Type B pancreatic cell (in vitro differentiated cells): ENCODE measurements at regions not wholly inside any gene's neighbourhood (a gene's known extent, or its start where the extent isn't known, plus 50 kb on each side); places are given as distances from the start of the nearest gene placed in this dataset.
"Not testable (repeated sequence)": the region's sequence is repeated elsewhere in the genome, so short reads cannot be mapped to it uniquely, and the experiment has no call there.

ENCODE experiments used
- DNase-seq: peaks from one replicate; pipeline ENCODE4 v3.0.0; 2021; ENCODE audit warnings: mixed read lengths; ENCODE audit not compliant: unreplicated experiment; ENCODE audit errors: extremely low spot score
- H3K27ac Mint-ChIP-seq: 2 replicates; pipeline ENCODE4 v1.8.0; 2021; ENCODE audit warnings: mild to moderate bottlenecking, mixed read lengths
- H3K27me3 Mint-ChIP-seq: 2 replicates; pipeline ENCODE4 v1.8.0; 2021; ENCODE audit warnings: mixed read lengths
- H3K36me3 Mint-ChIP-seq: 2 replicates; pipeline ENCODE4 v1.8.0; 2021; ENCODE audit warnings: mixed read lengths
- H3K4me1 Mint-ChIP-seq: one replicate; pipeline ENCODE4 v1.8.0; 2021; ENCODE audit warnings: mixed read lengths; ENCODE audit not compliant: unreplicated experiment
- H3K4me3 Mint-ChIP-seq: 2 replicates; pipeline ENCODE4 v1.8.0; 2021; ENCODE audit warnings: mild to moderate bottlenecking, mixed read lengths
- H3K9me3 Mint-ChIP-seq: 2 replicates; pipeline ENCODE4 v1.8.0; 2021; ENCODE audit warnings: mixed read lengths
- CTCF ChIP-seq: fragments of 200-600 bp; sonication (generic); conservative IDR thresholded peaks from 2 replicates; pipeline ENCODE4 v1.5.0; 2021; ENCODE audit warnings: antibody characterized with exemption, mild to moderate bottlenecking

- Mint-ChIP-seq H3K27me3 (peaks cover 75% of the 10 kb centered on the region), H3K9me3 (peaks cover 7% of the 10 kb centered on the region), H3K4me1 (no peaks in the 10 kb centered on the region), H3K36me3 (no peaks in the 10 kb centered on the region), H3K27ac (no peak overlapping the region), H3K4me3 (peak overlapping the region; percentile 70)
- DNase-seq: no peak
- TF ChIP-seq CTCF: no peak
These were observed 50.5 kb upstream of the TUBA3D start for GRCh38 chr2:131425231-131425941.

- not testable (repeated sequence) for H3K36me3 Mint-ChIP-seq, H3K9me3 Mint-ChIP-seq, DNase-seq, H3K27ac Mint-ChIP-seq, H3K4me1 Mint-ChIP-seq
- Mint-ChIP-seq H3K27me3 (peaks cover 74% of the 10 kb centered on the region), H3K4me3 (peak overlapping the region; percentile 80)
These were observed 51.3 kb upstream of the TUBA3D start for GRCh38 chr2:131424605-131425114.

GRCh38 chr2:131420751-131421150 lies 55.2 kb upstream of the TUBA3D start:
- not testable (repeated sequence) for H3K4me3 Mint-ChIP-seq, H3K36me3 Mint-ChIP-seq, H3K27ac Mint-ChIP-seq, H3K4me1 Mint-ChIP-seq, H3K9me3 Mint-ChIP-seq, DNase-seq
- H3K27me3 Mint-ChIP-seq: peaks cover 60% of the 10 kb centered on the region

GRCh38 chr2:131419441-131419840 lies 55.5 kb upstream of the RAB6D start:
- no peak for TF ChIP-seq CTCF
- H3K36me3 Mint-ChIP-seq: no peaks in the 10 kb centered on the region

GRCh38 chr2:131418625-131419024 lies 54.7 kb upstream of the RAB6D start:
- no peak for DNase-seq
- Mint-ChIP-seq H3K27ac (no peak overlapping the region), H3K27me3 (peaks cover 52% of the 10 kb centered on the region), H3K4me3 (no peak overlapping the region), H3K36me3 (no peaks in the 10 kb centered on the region), H3K9me3 (no peaks in the 10 kb centered on the region), H3K4me1 (no peaks in the 10 kb centered on the region)
- TF ChIP-seq CTCF: no peak

More at GRCh38 chr2:131419441-131419840, 55.5 kb upstream of the RAB6D start:
- no peak overlapping the region for H3K27ac Mint-ChIP-seq
- no peaks in the 10 kb centered on the region for H3K4me1 Mint-ChIP-seq
- peaks cover 60% of the 10 kb centered on the region for H3K27me3 Mint-ChIP-seq
- no peak overlapping the region for H3K4me3 Mint-ChIP-seq
- H3K9me3 Mint-ChIP-seq: peaks cover 7% of the 10 kb centered on the region
- no peak for DNase-seq

GRCh38 chr2:131417886-131418285 lies 53.9 kb upstream of the RAB6D start:
- TF ChIP-seq CTCF: no peak
- H3K9me3 Mint-ChIP-seq: no peaks in the 10 kb centered on the region
- peaks cover 5% of the 10 kb centered on the region for H3K4me1 Mint-ChIP-seq
- H3K27me3 Mint-ChIP-seq: peaks cover 49% of the 10 kb centered on the region
- H3K36me3 Mint-ChIP-seq: no peaks in the 10 kb centered on the region
- H3K4me3 Mint-ChIP-seq: no peak overlapping the region
- DNase-seq: no peak
- no peak overlapping the region for H3K27ac Mint-ChIP-seq
